BE2C (cell line): ENCODE measurements at regions not wholly inside any gene's neighbourhood (a gene's known extent, or its start where the extent isn't known, plus 50 kb on each side); places are given as distances from the start of the nearest gene placed in this dataset.

Source experiments
- DNase-seq: peaks from one replicate; pipeline ENCODE4 v3.0.0-alpha.2; 2020
- H3K27me3 ChIP-seq: fragments of 250-450 bp; sonication (Bioruptor Pico); 2 replicates; pipeline ENCODE4 v1.5.1; 2020; ENCODE audit warnings: mild to moderate bottlenecking
- H3K36me3 ChIP-seq: fragments of 250-450 bp; sonication (Bioruptor Pico); 2 replicates; pipeline ENCODE4 v1.5.1; 2020; ENCODE audit warnings: mild to moderate bottlenecking
- H3K4me1 ChIP-seq: fragments of 250-450 bp; sonication (Bioruptor Pico); 2 replicates; pipeline ENCODE4 v1.5.1; 2020
- H3K4me3 ChIP-seq: 2 replicates; pipeline ENCODE4 v1.5.1; 2011; ENCODE audit warnings: low read depth, low read length
- H3K9me3 ChIP-seq: fragments of 250-450 bp; sonication (Bioruptor Pico); 2 replicates; pipeline ENCODE4 v1.5.1; 2020
- TF ChIP-seq, protein P1 (sequence below): IDR thresholded peaks from 2 replicates; pipeline ENCODE4 v1.5.1; 2012; ENCODE audit warnings: mild to moderate bottlenecking, low read depth, low read length

DNA sequence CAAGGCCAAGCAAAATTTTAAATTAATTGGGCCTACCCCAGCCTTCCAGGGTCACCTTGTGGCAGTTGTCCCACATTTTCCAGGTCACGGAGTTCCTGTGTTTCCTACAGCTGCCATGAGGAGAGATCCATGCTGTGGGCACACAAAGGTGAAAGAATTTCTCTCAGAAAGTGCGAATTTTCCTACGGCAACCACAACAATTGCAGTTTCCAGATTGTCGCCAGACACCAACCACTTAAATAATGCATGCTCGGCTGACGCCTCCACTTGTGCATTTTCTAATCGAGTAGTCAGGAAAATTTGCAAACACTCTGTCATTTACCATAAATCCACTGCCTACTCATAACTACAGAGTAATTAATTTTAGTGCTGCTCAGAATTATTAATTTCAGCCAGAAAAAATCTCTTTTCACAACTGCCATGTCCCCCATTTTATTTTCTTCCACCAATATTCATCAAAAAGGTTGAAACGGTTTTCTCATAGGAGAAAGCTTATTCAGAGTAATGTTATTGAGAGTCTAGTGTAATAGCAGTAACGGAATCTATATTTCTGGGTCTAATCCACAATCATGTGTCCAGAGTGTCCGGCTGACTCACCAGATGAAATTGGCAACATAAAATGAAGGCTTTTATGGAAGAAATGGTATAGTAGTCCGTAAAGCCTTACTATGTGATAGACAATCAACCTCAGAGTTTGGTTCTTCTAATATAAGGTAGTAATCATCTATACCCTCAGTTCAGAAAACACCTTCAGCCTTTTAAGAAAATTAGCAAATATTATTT, 389.8 kb downstream of the NR2F1-AS1 start:
- no peaks in the 10 kb centered on the region for H3K36me3 ChIP-seq
- H3K27me3 ChIP-seq, result no peaks in the 10 kb centered on the region
- H3K4me1 ChIP-seq, result peaks cover 9% of the 10 kb centered on the region
- TF ChIP-seq, protein P1, sequence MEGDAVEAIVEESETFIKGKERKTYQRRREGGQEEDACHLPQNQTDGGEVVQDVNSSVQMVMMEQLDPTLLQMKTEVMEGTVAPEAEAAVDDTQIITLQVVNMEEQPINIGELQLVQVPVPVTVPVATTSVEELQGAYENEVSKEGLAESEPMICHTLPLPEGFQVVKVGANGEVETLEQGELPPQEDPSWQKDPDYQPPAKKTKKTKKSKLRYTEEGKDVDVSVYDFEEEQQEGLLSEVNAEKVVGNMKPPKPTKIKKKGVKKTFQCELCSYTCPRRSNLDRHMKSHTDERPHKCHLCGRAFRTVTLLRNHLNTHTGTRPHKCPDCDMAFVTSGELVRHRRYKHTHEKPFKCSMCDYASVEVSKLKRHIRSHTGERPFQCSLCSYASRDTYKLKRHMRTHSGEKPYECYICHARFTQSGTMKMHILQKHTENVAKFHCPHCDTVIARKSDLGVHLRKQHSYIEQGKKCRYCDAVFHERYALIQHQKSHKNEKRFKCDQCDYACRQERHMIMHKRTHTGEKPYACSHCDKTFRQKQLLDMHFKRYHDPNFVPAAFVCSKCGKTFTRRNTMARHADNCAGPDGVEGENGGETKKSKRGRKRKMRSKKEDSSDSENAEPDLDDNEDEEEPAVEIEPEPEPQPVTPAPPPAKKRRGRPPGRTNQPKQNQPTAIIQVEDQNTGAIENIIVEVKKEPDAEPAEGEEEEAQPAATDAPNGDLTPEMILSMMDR, result no peak
- no peak for DNase-seq
- no peak overlapping the region for H3K4me3 ChIP-seq
- H3K9me3 ChIP-seq, result no peaks in the 10 kb centered on the region

DNA sequence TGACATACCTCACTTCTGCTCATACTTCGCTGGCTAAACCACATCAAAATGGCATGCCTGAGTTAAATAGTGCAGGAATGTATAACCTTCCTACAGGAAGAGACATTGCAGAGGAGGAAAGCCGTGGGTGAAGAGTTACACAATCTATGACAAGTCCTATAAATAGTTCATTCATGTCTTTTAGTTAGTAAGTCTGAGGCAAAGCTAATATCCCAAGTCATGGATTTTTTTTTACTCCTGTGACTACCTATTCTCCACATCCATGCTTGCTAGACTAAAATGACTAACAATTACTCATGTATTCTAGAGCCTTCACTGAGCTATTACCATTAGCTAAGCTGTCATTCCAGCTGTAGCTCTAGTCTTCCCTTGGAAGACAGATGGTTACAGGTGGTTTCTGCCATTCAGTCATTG, 391.3 kb downstream of the NR2F1-AS1 start:
- no peak for DNase-seq
- H3K4me3 ChIP-seq, result no peak overlapping the region
- no peaks in the 10 kb centered on the region for H3K9me3 ChIP-seq
- H3K27me3 ChIP-seq, result no peaks in the 10 kb centered on the region
- H3K36me3 ChIP-seq, result no peaks in the 10 kb centered on the region; the same call in 1 of the 2 replicates
- TF ChIP-seq, protein P1, result no peak
- peaks cover 9% of the 10 kb centered on the region for H3K4me1 ChIP-seq

DNA sequence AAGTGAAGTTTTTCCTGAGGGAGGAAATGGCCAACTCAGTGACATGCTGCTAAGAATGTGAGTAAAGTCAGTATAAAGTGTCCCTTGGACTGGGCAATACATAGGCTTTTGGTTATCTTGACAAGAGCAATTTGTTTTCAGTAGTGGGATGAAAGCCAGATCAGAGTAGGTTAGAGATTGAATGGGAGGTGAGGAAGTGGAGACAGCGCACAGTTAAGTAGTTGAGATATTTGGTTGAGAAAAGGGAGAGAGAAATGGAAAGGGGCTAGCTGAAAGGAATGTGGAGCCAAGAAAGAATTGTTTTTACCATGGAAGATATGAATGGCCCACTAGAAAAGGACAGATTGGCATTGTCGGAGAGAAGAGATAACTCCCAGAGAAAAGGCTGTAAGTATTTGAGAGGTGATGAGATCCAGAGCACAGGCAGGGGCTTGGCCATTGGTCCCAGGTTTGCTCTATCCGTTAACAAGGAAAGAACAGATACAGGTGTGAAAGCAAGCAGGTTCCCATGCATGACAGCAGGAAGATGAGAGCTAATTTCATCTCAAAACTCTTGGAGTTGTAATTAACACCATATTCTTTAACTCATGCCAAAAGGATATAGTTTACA, 392.0 kb downstream of the NR2F1-AS1 start:
- peaks cover 7% of the 10 kb centered on the region for H3K4me1 ChIP-seq
- no peaks in the 10 kb centered on the region for H3K27me3 ChIP-seq
- H3K9me3 ChIP-seq, result no peaks in the 10 kb centered on the region
- no peak for DNase-seq
- no peaks in the 10 kb centered on the region; the same call in 1 of the 2 replicates for H3K36me3 ChIP-seq
- no peak overlapping the region for H3K4me3 ChIP-seq
- TF ChIP-seq, protein P1, result no peak

DNA sequence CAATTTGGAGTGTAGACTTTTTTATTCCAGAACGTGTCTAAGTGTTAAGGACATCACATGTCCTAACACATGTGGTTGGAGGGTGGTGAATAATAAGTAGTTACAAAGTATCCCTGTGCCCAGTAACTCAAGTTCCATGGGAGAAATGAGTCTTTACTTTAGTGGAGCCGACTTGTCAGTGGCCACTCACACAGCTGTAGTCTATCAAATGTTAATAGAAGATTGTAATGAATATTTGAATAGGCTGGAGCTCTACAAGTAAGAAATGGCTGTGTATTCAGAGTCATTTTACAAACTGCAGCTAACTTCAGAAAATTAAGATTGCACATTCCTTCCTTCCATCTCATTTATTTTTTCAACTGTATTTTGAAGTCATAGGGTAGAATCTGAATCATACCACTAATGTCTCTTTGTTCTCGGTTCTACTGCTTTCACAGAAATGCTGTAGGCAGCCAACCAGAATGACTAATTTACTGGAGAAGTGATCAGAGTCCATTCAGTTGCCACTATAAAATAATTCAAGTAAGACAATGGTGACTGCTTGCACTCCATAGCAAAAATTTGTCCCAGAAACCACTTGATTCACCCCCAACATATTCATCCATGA, 394.8 kb downstream of the NR2F1-AS1 start:
- Histone ChIP-seq H3K9me3 (no peaks in the 10 kb centered on the region), H3K27me3 (no peaks in the 10 kb centered on the region), H3K36me3 (no peaks in the 10 kb centered on the region; the same call in 1 of the 2 replicates), H3K4me1 (no peaks in the 10 kb centered on the region), H3K4me3 (no peak overlapping the region)
- DNase-seq, result no peak
- TF ChIP-seq, protein P1, result no peak

DNA sequence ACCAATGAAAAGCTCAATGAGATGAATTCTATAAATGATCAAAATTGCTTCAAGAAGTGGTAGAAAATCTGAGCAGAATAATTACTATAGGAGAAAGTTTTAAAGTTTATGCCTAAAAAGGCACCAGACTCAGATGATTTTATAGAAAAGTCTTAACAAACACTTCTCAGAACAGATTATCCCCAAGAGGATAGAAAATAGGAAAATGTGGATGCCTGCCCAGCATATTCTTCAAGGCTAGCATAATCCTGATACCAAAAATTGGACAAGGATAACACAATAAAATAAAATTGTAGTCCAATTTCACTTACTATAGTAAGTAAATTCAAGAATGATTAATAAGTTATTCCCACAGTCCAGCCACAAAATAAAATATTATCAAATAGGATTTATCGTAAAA, 397.0 kb downstream of the NR2F1-AS1 start:
- Histone ChIP-seq H3K4me1 (no peaks in the 10 kb centered on the region), H3K27me3 (no peaks in the 10 kb centered on the region), H3K4me3 (no peak overlapping the region), H3K9me3 (no peaks in the 10 kb centered on the region), H3K36me3 (no peaks in the 10 kb centered on the region; the same call in 1 of the 2 replicates)
- TF ChIP-seq, protein P1, result no peak
- DNase-seq, result no peak
